ENCODE measurements at regions not wholly inside any gene's neighbourhood (a gene's known extent, or its start where the extent isn't known, plus 50 kb on each side); places are given as distances from the start of the nearest gene placed in this dataset.

DNA sequence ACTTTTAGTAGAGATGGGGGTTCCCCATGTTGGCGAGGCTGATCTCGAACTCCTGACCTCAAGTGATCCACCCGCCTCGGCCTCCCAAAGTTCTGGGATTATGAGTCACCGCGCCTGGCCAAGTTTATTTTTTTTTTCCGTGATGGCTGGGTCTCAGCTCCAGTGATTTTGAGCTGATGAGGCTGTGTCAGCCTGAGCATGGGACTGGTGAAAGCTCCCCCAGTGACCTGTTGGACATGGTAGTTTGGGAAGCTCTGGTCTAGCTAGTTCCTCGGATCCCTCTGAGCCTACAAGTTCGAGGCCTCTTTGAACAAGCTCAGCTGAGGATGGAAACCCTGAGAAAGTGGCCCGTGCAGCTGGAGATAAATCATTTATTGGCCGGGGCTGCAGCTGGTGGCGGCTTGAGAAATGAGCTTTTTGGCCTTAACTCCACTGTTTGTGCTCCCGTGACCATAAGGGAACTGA, 126.8 kb downstream of the SNX5 start:
- Histone ChIP-seq H3K27ac (peak overlapping the region in 1 of 2 donors; percentile 69), H3K9me3 (no peaks in the 10 kb centered on the region), H3K4me3 (no peak overlapping the region), H3K27me3 (no peaks in the 10 kb centered on the region), H3K36me3 (no peaks in the 10 kb centered on the region), H3K4me1 (ENCODE audit: insufficient read depth) (peaks cover 25% of the 10 kb centered on the region)
- peak; percentile 60 to 73 (median 62) for DNase-seq
- WGBS, 3 donors: 11 to 13% (median 12%) methylated on average over 13 of the region's 13 CpGs
- TF ChIP-seq EP300 (IDR thresholded peaks at IDR 0.05): no peak
- TF ChIP-seq POLR2A (IDR thresholded peaks at IDR 0.05): no peak
- TF ChIP-seq, protein P1, sequence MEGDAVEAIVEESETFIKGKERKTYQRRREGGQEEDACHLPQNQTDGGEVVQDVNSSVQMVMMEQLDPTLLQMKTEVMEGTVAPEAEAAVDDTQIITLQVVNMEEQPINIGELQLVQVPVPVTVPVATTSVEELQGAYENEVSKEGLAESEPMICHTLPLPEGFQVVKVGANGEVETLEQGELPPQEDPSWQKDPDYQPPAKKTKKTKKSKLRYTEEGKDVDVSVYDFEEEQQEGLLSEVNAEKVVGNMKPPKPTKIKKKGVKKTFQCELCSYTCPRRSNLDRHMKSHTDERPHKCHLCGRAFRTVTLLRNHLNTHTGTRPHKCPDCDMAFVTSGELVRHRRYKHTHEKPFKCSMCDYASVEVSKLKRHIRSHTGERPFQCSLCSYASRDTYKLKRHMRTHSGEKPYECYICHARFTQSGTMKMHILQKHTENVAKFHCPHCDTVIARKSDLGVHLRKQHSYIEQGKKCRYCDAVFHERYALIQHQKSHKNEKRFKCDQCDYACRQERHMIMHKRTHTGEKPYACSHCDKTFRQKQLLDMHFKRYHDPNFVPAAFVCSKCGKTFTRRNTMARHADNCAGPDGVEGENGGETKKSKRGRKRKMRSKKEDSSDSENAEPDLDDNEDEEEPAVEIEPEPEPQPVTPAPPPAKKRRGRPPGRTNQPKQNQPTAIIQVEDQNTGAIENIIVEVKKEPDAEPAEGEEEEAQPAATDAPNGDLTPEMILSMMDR (IDR thresholded peaks at IDR 0.05): no peak
- intact Hi-C loops (cut with DNase I): no loop called here

DNA sequence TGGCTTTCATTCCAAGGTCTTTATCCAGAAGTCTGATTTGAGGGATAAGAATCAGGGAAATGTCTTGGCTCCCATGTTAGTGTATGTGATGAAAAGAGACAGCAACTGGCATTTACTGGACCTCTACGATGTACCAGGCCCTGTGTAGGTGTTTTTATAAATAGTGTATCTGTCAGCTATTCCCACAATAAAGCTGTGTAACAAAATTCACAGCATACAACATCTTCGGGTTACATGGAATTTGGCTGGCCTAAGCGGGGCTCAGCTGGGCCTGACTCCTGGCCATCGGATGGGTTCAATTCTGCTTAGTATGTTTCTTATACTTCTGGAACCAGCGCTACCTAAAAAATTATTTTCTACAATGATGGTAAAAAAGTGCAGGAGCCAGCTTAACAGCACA, 128.2 kb downstream of the SNX5 start:
- WGBS, 3 donors: 95 to 97% (median 96%) methylated on average over 5 of the region's 5 CpGs
- DNase-seq: no peak
- Histone ChIP-seq H3K9me3 (no peaks in the 10 kb centered on the region), H3K36me3 (no peaks in the 10 kb centered on the region), H3K4me1 (ENCODE audit: insufficient read depth) (peaks cover 23% of the 10 kb centered on the region), H3K27me3 (no peaks in the 10 kb centered on the region), H3K27ac (no peak overlapping the region), H3K4me3 (no peak overlapping the region)
- TF ChIP-seq, protein P1 (IDR thresholded peaks at IDR 0.05): no peak
- TF ChIP-seq POLR2A (IDR thresholded peaks at IDR 0.05) (no peak), EP300 (IDR thresholded peaks at IDR 0.05) (no peak)
- intact Hi-C loops (cut with DNase I): no loop called here

DNA sequence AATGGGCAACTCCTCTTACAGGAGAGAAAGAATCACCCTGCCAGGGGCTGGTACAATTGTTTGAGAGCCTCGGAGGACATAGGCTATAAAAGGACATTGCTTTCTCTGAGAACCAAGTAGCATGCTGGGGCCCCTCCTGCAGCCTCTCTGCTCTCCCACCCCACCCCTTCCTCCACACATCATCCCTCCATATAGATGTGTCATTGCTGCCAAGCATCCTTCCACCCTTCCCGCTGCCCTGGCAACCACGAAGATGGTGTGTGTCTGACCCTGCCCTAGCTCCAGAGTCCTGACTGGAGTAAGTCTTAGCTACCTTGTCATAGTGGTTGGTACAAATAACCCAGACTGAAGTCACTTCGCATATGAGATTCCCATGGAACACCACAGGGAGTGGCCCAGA, 129.7 kb downstream of the SNX5 start:
- H3K9me3 ChIP-seq: no peaks in the 10 kb centered on the region
- intact Hi-C loops (cut with DNase I): no loop called here
- H3K27me3 ChIP-seq: no peaks in the 10 kb centered on the region
- WGBS, 3 donors: 96 to 97% (median 97%) methylated on average over 4 of the region's 4 CpGs
- no peaks in the 10 kb centered on the region for H3K36me3 ChIP-seq
- H3K4me1 ChIP-seq (ENCODE audit: insufficient read depth): peaks cover 22% of the 10 kb centered on the region
- no peak overlapping the region for H3K4me3 ChIP-seq
- no peak for DNase-seq
- TF ChIP-seq EP300 (IDR thresholded peaks at IDR 0.05): no peak
- TF ChIP-seq POLR2A (IDR thresholded peaks at IDR 0.05): no peak
- TF ChIP-seq, protein P1 (IDR thresholded peaks at IDR 0.05): no peak
- no peak overlapping the region for H3K27ac ChIP-seq

DNA sequence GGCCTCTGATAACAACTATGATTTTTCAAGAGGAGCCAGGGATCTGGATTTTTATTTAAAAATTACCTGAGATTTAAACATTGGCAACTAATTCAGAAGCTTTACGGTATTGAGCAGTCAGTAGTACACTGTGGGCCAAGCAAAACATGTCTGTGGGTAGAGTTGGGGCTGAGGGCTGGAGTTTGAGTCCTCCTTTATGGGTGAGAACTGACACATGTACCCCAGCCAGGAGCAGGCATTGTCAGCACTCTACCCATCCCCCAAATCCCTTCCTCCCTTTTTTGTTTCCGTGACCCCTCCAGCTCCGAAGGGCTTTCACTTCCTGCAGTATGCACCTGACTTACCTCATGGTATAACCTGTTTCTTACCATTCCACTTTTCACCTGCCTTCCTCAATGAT, 131.4 kb downstream of the SNX5 start:
- intact Hi-C loops (cut with DNase I): no loop called here
- Histone ChIP-seq H3K27ac (peak overlapping the region in 1 of 2 donors; percentile 54), H3K36me3 (no peaks in the 10 kb centered on the region), H3K4me3 (no peak overlapping the region), H3K9me3 (no peaks in the 10 kb centered on the region), H3K4me1 (ENCODE audit: insufficient read depth) (peaks cover 10% of the 10 kb centered on the region), H3K27me3 (no peaks in the 10 kb centered on the region)
- TF ChIP-seq EP300 (IDR thresholded peaks at IDR 0.05) (no peak), POLR2A (IDR thresholded peaks at IDR 0.05) (no peak)
- TF ChIP-seq, protein P1 (IDR thresholded peaks at IDR 0.05): no peak
- WGBS, 3 donors: 67 to 76% (median 71%) methylated on average over 3 of the region's 3 CpGs
- DNase-seq: no peak
